ENCODE measurements at regions not wholly inside any gene's neighbourhood (a gene's known extent, or its start where the extent isn't known, plus 50 kb on each side); places are given as distances from the start of the nearest gene placed in this dataset.
"Not testable (repeated sequence)": the region's sequence is repeated elsewhere in the genome, so short reads cannot be mapped to it uniquely, and the experiment has no call there.

DNA sequence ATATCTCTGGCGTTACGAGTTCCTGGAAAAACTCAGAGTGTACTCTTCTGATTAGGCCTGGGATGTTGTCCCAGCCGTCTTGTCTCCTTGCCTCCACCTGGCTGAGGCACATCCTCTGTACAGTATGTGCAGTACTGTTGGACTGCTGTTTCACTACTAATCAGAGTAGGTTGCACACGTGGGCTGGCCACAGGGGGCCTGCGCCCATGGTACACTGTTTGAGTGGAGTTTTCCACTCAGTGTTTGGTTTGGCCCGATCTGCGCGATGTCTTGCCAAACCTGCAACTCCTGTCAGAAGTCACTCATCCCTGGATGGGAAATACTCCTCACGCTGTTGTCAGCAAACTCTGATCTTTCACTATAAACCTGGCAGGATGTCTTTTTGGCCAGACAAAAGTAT, 189.6 kb upstream of the CSNK1A1L start:
- DNase-seq (ENCODE audit: low spot score), result no peak

DNA sequence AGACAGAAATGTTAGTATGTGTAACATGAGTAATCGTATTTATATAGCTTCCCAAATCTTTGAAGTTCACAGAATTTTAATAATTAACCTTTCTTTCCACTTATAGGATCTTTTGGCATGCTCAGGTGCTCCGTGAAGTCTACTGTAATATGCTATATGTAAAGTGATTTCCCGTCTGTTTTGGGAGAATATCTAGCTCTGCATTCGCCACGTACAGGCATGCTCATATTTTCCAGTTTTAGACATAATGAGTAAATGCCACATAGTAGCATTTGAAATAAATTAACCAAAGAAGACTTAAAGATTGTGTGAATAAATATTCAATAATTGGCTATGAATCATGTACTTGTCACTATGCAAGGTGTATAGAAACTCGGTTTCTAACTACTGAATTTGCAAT, 189.0 kb upstream of the CSNK1A1L start:
- DNase-seq (ENCODE audit: low spot score), result no peak

DNA sequence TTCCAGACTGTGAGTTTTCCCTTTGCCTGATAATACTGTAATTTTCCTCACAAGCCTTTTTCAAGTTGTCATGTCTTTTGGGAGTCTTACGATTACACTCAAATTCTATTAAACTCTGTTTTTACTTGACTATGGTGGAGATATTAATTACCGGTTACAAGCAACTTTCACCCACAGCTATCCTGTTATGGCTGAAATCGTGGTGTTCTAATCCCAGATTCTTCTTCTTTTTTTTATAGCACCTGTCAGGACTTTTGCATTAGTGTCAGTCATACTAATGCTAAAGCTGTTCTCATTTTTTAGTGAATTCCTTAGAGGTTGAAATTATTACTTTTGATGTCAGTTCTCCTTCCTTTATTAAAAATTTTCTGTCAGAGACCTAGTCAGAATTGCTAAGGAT, 187.8 kb upstream of the CSNK1A1L start:
- DNase-seq (ENCODE audit: low spot score), result no peak

DNA sequence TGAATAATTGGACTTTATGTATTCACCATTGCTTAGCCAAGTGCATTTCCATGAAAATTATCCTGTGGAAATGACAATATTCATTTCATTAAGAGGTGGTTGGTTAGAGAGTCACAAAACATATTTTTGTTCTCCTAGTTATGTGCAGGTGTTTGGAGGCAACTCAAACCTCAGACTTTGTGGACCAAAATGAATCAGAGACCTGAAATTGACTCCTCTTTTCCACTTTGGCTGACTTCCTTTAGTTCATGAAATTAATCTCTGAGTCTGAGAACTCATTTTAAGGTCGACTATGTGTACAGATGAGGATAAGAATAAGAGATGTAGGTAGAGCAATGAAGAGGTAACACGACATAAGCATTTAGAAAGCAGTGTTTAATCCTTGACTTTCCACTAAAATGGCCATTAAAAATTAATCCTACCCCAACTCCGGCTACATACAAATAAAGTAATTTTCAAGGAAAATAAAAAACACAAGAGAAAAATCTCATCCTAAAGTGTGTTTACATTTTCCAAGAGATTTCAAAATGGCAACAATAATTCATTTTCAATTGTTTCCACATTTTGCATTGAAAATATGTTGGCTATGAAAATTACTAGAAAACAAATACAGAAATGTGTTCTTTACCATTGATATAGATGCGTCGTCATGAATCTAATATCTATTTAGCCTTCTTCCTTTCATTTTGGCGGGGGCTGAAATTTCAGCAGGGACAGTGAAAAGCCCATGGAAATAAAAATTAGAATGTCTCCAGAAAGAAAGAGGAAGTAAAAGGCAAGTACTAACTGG, 185.4 kb upstream of the CSNK1A1L start:
- DNase-seq (ENCODE audit: low spot score), result no peak

DNA sequence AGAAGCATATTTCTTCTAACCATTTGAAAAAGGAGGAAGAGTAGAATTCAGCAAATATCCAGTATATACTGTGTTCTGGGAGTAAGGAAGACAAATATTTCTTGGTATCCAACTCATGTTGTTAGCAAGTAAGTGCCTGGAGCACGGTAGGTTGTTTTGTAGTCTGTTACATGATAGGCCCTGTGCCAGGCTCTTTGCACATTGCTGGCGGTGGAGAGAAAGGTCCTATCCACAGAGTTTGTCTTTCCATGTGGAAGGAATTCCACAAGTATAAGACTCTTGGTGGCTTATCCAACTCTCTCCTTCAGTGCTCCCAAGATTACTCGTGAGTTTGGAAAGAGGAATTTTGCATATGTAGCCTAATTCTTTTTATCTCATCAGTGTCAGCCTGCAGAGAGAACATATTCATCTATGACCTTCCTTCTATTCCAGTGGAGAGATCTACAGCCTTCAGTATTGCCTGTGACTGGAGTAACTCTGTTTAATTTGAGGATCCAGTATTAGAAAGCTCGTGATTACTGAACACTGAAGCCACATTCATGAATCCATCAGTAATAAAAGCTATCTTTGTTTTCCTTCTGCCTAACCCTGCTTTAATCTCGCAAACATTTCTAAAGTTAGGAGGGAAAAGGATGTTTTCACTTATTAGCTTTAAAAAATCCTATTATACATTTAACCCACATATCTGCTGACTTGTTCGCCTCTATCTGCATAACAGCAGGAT, 183.9 kb upstream of the CSNK1A1L start:
- DNase-seq (ENCODE audit: low spot score), result no peak

DNA sequence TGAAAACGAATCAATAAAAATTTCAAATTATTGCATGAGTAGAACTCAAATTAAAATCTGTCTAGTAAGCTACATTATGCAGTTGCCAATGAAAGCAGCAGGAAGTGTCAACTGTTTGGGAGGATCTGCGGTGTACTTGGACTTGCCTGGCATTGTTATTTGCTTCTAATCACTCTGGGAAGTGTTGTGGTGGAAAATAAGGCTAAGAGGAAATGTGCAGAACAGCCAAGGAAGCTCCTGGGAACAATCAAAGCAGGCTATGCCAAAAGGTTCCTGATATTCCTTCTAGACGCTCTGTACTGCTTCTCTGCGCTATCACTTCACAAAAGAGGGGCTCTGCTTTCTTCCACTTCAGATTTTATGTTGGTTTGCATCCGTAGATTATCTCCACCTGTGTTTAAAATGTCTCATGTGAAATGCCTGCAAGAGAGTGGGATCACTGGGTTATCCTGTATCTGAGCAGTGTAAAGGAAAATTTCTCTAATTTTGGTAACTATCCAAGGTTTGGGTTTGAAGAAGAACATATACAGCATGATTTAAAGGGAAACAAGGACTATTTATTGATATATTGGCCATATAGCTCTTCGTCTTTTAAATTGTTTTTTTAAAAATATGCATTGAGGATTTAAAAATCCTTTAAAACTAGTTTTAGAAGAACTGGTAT, 182.7 kb upstream of the CSNK1A1L start:
- no peak for DNase-seq (ENCODE audit: low spot score)

DNA sequence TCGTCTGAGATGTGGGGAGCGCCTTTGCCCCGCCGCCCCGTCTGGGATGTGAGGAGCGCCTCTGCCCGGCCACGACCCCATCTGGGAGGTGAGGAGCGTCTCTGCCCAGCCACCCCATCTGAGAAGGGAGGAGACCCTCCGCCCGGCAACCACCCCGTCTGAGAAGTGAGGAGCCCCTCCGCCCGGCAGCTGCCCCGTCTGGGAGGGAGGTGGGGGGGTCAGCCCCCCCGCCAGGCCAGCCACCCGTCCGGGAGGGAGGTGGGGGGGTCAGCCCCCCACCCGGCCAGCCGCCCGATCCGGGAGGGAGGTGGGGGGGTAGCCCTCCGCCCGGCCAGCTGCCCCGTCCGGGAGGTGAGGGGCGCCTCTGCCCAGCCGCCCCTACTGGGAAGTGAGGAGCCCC, 174.8 kb upstream of the CSNK1A1L start:
- DNase-seq (ENCODE audit: low spot score), result not testable (repeated sequence)

DNA sequence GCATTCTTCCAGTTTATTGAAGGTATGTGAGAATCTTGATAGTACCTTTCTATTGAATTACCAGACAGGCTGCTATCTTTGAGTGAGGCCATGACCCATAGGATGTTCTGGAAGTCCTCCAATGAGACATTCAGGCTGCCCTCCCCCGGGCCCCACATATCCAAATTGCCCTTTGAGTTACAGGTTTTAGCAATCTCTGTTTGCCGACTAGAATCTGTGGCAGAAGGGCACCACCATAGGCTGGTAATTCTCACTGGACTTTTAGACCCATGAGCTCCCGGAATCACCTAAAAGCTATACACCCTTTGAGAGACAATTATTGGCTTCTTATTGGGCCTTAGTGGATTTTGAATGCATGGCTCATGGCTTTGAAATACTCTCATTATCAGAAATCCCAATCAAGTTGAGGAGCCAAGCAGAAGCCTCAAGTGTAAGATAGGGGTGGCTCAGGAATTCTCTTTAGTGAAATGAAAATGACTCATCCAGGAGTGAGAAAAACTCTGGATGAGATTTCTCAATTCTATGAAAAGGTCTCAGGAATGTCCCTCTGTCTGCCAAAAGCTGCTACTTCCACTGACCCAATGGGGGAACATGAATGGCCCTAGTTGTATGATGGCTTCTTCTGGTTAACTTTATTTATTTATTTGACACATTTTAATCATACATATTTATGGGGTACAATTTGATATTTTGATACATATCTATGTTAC, 172.1 kb upstream of the CSNK1A1L start:
- no peak for DNase-seq (ENCODE audit: low spot score)

DNA sequence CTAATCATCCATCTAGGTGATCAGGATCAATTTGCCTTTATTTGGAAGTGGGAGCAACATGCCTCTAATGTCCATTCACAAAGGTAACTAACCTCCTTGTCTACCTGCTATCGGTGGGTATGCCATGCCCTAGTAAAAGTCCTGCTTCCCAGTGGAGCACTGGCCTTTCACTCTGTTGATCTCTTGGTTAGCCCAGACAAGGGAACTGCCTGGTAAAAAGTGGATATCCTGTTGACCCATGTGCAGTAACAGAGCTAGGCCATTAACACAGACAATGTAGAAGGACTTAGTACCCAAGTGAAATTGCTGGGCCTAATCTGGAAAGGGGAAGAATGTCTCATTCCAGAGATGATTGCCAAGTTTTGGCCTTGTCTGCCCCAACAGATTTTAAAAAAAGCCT, 171.5 kb upstream of the CSNK1A1L start:
- DNase-seq (ENCODE audit: low spot score), result no peak

DNA sequence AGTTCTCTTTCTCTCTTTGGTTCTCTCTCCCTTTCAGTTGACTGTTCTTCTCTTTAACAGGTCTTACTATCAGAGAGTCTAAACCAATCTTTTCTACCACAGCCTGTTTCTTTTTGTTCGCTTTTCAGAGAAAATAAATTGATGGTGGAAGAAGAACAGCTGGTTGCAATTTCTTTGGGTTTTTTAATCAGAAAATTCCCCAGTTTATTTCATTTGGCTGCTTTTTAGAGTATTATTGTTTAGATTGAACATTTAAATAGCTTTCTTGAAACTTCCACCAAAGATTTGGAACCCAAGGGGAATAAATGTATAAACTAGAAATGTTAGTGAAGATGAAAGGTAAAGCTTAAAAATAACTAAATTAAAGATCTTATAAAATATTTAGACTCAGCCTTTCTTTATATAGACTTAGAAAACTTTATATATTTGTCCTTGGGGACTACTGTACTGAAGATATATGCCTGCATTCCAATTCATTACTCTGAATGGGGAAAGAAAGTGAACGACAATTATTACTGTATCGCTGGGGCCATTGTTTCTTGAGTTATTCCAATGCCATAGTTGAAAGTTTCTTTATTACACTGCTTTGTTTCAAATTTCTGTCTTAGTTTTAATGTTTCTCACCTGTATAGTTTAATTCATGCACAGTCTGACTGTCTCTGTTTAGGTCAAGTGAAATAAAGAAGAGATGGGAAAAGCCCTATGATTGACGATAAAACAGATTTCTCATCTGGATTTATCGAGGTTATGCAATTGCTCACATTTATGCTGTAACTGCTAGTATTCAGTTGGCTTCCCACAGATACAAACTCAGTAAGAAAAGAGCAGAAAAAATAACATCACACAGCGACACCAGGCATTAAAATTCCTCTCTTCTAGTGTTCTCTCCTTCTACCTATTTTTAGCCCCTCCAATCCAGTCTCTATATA, 169.4 kb upstream of the CSNK1A1L start:
- DNase-seq (ENCODE audit: low spot score), result no peak

DNA sequence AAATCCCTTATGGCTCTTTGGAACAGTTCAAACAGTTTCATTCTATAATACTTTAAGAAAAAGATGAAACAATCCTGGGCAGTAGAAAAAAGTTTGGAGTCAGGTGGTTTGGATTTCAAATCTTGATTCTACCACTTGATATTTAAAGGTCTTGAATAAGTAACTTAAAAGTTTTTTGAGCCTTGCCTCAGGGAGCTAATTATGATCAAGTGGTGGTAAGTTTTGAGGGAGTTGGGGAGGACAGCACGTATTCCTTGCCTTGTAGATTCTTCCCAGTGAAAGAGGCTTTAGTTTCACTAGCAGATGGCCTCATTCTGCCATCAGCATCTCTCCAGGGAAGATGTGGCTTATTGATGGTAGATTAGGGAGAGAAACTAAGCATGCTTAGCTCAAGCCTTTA, 168.4 kb upstream of the CSNK1A1L start:
- DNase-seq (ENCODE audit: low spot score), result no peak

DNA sequence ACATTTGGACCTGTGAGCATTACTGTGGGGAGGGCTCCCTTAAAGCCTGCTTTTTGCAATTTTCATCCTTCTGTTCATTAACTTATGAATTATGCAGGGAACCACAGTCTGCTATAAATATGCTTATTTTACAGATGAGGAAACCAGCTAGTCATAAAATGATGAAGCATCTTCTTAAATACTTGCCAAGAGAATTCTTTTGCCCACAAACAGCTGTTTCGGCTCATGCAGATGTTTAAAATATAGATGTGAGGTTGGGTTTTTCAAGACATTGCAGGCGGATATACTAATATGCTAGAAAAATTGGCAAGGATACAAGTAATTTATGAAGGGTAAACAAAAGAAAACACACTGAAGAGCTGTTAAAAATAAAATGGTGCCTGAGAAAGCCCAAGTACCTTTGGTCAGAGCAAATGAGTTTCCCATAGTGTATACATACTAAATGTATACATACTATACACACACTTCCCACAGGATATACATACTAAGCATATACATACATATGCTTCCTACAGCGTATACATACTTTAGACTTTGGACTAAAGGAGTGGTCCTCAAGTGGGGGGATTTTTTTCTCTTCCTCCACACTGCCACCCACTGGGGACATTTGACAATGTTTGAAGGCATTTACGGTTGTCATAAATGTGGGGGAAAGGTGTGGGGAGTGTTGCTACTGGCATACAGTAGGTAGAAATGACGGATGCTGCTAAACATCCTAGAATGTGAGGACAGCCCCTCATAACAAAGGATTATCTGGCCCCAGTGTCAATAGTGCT, 164.9 kb upstream of the CSNK1A1L start:
- no peak for DNase-seq (ENCODE audit: low spot score)

DNA sequence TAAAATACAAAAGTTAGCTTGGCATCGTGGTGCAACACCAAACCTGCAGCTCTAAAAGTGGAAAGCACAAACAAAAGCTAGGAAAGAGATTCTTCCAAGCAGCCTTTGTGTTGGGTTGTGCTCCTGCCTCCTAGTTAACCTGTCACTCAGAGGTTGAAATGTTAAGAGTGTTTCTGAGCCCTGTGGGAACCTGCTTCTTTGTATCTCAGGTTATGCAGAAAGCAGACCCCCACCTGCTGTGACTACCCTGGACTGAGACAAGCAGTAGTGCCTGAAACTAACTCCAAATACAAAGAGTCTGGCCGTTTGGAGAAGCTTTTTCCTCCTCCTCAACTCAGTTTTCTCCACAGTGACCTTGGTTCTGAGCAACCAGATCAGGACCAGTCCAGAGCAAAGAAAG, 158.4 kb upstream of the CSNK1A1L start:
- peak; percentile 13 for DNase-seq (ENCODE audit: low spot score)

DNA sequence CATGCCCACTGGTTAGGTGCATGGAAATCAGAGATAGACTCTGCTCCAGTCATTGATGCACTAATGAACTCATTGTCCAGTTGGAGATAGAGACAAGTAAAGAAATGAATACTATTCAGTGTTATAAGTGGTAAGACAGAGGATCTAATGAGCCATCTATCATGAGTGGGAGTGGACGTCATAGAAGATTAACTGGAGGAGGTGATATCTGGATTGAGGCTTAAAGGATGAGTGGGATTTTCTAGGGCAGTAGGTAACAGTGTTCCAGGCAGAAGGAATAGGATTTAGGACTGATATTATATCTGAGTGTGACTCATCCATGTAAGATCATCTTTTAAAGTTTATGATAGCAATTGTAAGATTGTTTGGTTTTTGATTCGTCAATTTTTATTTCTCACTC, 152.2 kb upstream of the CSNK1A1L start:
- DNase-seq (ENCODE audit: low spot score), result no peak

DNA sequence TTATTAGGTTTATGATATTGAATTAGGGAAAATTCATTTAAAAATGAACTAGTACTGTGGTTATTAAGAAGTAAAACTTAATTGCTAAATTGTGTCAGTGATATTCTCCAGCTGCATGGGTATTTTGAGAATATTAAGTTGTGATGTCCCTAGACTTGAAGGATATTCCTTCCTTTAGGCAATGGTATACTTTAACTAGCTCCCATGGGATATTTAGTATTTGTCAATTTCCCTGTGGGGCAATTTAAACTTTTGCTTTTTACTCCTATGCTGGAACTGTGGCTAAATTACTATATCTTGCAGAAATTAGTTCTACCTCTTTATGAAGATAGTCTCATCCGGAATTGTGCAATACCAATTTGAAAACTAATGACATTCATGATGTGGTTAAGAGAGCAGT, 151.6 kb upstream of the CSNK1A1L start:
- DNase-seq (ENCODE audit: low spot score), result no peak

DNA sequence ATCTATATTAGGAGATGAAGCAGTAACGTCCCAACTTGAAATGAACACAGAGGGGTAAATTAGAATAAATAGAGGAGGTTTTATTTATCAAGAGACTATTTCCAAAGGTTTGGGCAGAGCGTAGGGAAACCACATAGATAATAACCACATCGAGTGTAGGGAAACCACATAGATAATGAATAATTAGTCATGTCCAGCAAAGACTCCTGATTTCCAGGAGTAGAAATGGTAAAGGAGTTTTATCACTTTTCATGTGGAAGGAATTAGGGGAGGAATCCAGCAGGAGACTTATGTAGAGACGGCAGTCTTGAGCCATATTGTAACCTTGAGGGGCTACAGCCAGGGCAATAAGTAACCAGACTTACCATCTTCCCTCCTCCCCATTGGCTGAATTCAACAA, 136.3 kb upstream of the CSNK1A1L start:
- DNase-seq (ENCODE audit: low spot score), result no peak

DNA sequence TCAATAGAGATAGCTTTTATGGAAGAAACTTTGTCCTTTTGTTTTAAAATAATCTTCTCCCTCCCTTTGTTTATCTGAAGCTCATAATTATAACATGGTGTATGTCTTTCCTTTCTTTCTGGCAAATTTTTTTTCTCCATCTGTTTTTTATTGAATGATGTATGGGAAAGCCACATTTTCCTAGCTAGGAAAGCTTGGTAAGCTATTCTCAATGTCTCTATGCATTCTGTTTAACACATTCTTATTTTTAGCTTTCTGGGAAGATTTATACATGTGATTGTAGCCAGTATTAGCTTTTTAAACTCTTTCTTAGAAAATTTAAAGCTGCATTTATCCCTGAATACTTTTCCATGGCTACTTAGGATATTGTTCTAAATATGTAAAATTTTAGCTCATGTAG, 124.9 kb upstream of the CSNK1A1L start:
- DNase-seq (ENCODE audit: low spot score), result no peak

DNA sequence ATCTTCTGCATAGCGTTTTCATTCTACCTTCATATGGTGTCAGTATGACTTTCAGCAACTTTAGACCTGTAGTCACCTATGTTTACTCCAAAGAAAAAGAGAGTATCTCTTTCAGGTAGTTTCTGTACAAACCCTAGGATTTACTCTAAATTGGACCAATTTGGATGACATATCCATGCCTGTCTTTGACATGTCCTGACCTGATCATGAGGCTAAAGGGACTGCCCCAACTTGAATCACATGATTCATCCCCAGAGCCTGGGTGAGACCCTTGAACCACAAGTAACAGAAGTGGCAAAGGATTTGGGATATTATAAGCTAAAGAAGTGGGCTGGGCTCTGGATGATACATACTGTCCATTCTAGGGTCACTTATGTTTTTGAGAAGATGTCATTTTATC, 124.5 kb upstream of the CSNK1A1L start:
- DNase-seq (ENCODE audit: low spot score), result no peak

DNA sequence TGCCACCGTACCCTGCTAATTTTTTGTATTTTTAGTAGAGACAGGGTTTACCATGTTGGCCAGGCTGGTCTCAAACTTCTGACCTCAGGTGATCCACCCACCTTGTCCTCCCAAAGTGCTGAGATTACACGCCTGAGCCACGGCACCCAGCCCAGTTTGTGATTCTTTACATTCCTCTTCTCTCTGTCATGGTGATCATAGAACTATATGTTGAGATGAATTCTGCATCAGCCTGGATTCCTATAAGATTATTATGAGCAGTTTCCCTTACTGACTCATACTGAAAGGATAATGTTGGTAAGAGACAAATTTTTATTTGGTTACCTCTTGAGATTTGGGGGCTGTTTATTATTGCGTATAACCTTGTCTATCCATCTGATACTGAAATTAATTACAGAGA, 121.5 kb upstream of the CSNK1A1L start:
- no peak for DNase-seq (ENCODE audit: low spot score)

DNA sequence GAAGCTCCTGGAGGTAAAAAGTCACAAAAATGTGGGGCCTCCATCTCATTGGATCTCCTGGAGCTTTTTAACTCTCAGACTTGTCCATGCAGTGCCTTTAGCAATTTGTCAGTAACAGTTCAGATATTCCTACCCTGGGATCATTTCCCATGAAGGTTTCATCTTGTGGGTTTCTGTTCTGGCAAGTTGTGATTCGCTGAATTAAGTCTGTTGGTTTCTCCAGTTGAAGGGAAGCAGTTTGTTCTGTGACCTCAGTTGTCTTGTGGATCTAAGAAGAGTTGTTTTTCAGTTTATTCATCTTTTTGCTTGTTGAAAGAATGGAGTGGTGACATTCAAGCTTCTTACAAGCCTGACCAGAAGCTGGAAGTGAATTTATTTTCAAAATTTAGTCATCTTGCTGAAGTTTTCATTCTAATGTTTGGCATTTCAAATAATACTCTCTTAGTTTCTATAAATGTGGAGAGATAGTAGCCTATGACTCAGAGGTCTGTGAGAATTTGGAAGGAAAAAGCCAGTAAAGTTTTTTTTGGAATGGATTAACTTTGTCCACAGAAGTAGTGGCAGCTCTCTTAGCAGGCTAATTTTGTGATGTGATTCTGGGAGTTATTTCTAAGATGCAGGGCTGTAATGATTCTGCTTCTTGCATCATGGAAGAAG, 120.1 kb upstream of the CSNK1A1L start:
- no peak for DNase-seq (ENCODE audit: low spot score)

Measured in iPS-NIHi11 (cell line).